Mesendoderm (in vitro differentiated cells): ENCODE measurements at regions not wholly inside any gene's neighbourhood (a gene's known extent, or its start where the extent isn't known, plus 50 kb on each side); places are given as distances from the start of the nearest gene placed in this dataset.

Experiments used
- DNase-seq: peaks from one replicate; pipeline ENCODE4 v3.0.0; 2013
- H2AK5ac ChIP-seq: 2 replicates; pipeline ENCODE4 v1.6.1; 2013; ENCODE audit warnings: low read length, inconsistent platforms
- H2BK120ac ChIP-seq: 2 replicates; pipeline ENCODE4 v1.6.1; 2013; ENCODE audit warnings: low read depth, mild to moderate bottlenecking, low read length, moderate library complexity, mixed read lengths
- H2BK15ac ChIP-seq: replicated peaks from 2 replicates; pipeline ENCODE4 v1.6.1; 2013; ENCODE audit warnings: low read depth, mild to moderate bottlenecking, moderate library complexity
- H2BK5ac ChIP-seq: 2 replicates; pipeline ENCODE4 v1.6.1; 2013; ENCODE audit warnings: low read length, inconsistent platforms
- H3K18ac ChIP-seq: 2 replicates; pipeline ENCODE4 v1.6.1; 2013; ENCODE audit warnings: mild to moderate bottlenecking, low read length, mixed read lengths
- H3K23ac ChIP-seq: one replicate; pipeline ENCODE4 v1.6.1; 2013; ENCODE audit warnings: low read length
- H3K27ac ChIP-seq: 2 replicates; pipeline ENCODE4 v1.5.1; 2013; ENCODE audit warnings: low read depth, mild to moderate bottlenecking, inconsistent platforms, low read length, moderate library complexity
- H3K27me3 ChIP-seq: 2 replicates; pipeline ENCODE4 v1.6.1; 2013; ENCODE audit warnings: low read length, control low read depth, mild to moderate bottlenecking, inconsistent platforms; ENCODE audit not compliant: insufficient read depth, poor library complexity
- H3K36me3 ChIP-seq: 2 replicates; pipeline ENCODE4 v1.6.1; 2013; ENCODE audit warnings: low read length, inconsistent platforms; ENCODE audit not compliant: control insufficient read depth, insufficient read depth
- H3K4ac ChIP-seq: one replicate; pipeline ENCODE4 v1.6.1; 2013; ENCODE audit warnings: low read depth, mild to moderate bottlenecking, low read length, moderate library complexity
- H3K4me1 ChIP-seq: 2 replicates; pipeline ENCODE4 v1.6.1; 2013; ENCODE audit warnings: low read depth, low read length, inconsistent platforms; ENCODE audit not compliant: control insufficient read depth
- H3K4me2 ChIP-seq: 2 replicates; pipeline ENCODE4 v1.6.1; 2013; ENCODE audit warnings: low read length
- H3K4me3 ChIP-seq: 2 replicates; pipeline ENCODE4 v1.5.1; 2013; ENCODE audit warnings: mild to moderate bottlenecking, low read length
- H3K56ac ChIP-seq: one replicate; pipeline ENCODE4 v1.6.1; 2013; ENCODE audit warnings: low read length
- H3K79me1 ChIP-seq: 2 replicates; pipeline ENCODE4 v1.6.1; 2013; ENCODE audit warnings: low read length, inconsistent platforms
- H3K79me2 ChIP-seq: 2 replicates; pipeline ENCODE4 v1.6.1; 2013; ENCODE audit warnings: mild to moderate bottlenecking, low read length; ENCODE audit not compliant: control insufficient read depth, insufficient read depth
- H3K9ac ChIP-seq: 2 replicates; pipeline ENCODE4 v1.6.1; 2013; ENCODE audit warnings: low read length, inconsistent platforms
- H4K5ac ChIP-seq: one replicate; pipeline ENCODE4 v1.6.1; 2013; ENCODE audit warnings: low read length
- H4K8ac ChIP-seq: one replicate; pipeline ENCODE4 v1.6.1; 2013; ENCODE audit warnings: low read depth, mild to moderate bottlenecking, control low read depth, low read length, moderate library complexity
- WGBS: extraction: QIAGEN DNeasy Blood & Tissue Kit; methylation state at CpG from one replicate; pipeline ENCODE4 v1.1.7; 2013; ENCODE audit warnings: low lambda C conversion rate, missing lambda C conversion rate; ENCODE audit not compliant: insufficient coverage; ENCODE audit errors: extremely low coverage; 5-methylcytosine and 5-hydroxymethylcytosine counted together

GRCh38 chr6:150721418-150722266, 122.0 kb downstream of the PLEKHG1 start:
- H3K79me2 ChIP-seq, result no peaks in the 10 kb centered on the region
- no peak for DNase-seq
- no peaks in the 10 kb centered on the region for H3K36me3 ChIP-seq
- no peak overlapping the region for H3K23ac ChIP-seq
- no peak overlapping the region for H4K5ac ChIP-seq
- WGBS, result 100% methylated on average over 3 of the region's 11 CpGs
- H2BK5ac ChIP-seq, result no peak overlapping the region
- H2AK5ac ChIP-seq, result no peak overlapping the region
- H3K4ac ChIP-seq, result no peak overlapping the region
- H2BK15ac ChIP-seq, result no peak overlapping the region
- H3K79me1 ChIP-seq, result no peaks in the 10 kb centered on the region
- H3K18ac ChIP-seq, result no peak overlapping the region
- no peak overlapping the region for H3K56ac ChIP-seq
- no peak overlapping the region for H3K27ac ChIP-seq
- H3K9ac ChIP-seq, result no peak overlapping the region
- H3K4me1 ChIP-seq, result peaks cover 3% of the 10 kb centered on the region
- H3K27me3 ChIP-seq, result no peaks in the 10 kb centered on the region
- no peak overlapping the region for H3K4me3 ChIP-seq
- H3K4me2 ChIP-seq, result no peak overlapping the region
- H4K8ac ChIP-seq, result no peak overlapping the region
- H2BK120ac ChIP-seq, result no peak overlapping the region

GRCh38 chr6:150722614-150723344, 123.1 kb downstream of the PLEKHG1 start:
- H3K4ac ChIP-seq, result no peak overlapping the region
- no peak overlapping the region for H4K5ac ChIP-seq
- no peak overlapping the region for H3K4me3 ChIP-seq
- DNase-seq, result no peak
- H3K4me2 ChIP-seq, result no peak overlapping the region
- no peaks in the 10 kb centered on the region for H3K36me3 ChIP-seq
- H3K9ac ChIP-seq, result no peak overlapping the region
- H3K56ac ChIP-seq, result no peak overlapping the region
- WGBS, result no CpG with 5 or more reads among the region's 9 CpGs
- H2BK120ac ChIP-seq, result no peak overlapping the region
- H3K27ac ChIP-seq, result no peak overlapping the region
- no peak overlapping the region for H2BK15ac ChIP-seq
- H2BK5ac ChIP-seq, result no peak overlapping the region
- no peak overlapping the region for H3K23ac ChIP-seq
- peaks cover 3% of the 10 kb centered on the region for H3K4me1 ChIP-seq
- H3K79me2 ChIP-seq, result no peaks in the 10 kb centered on the region
- H3K18ac ChIP-seq, result no peak overlapping the region
- no peaks in the 10 kb centered on the region for H3K27me3 ChIP-seq
- no peaks in the 10 kb centered on the region for H3K79me1 ChIP-seq
- no peak overlapping the region for H4K8ac ChIP-seq
- H2AK5ac ChIP-seq, result no peak overlapping the region

- no peaks in the 10 kb centered on the region for H3K27me3 ChIP-seq
- no peak overlapping the region for H3K18ac ChIP-seq
- no peak for DNase-seq
- H3K79me1 ChIP-seq, result no peaks in the 10 kb centered on the region
- peaks cover 3% of the 10 kb centered on the region for H3K4me1 ChIP-seq
- no peak overlapping the region for H4K5ac ChIP-seq
- H3K4ac ChIP-seq, result no peak overlapping the region
- H3K23ac ChIP-seq, result no peak overlapping the region
- H3K56ac ChIP-seq, result no peak overlapping the region
- no peak overlapping the region for H2BK5ac ChIP-seq
- no peak overlapping the region for H2BK15ac ChIP-seq
- no peak overlapping the region for H3K9ac ChIP-seq
- H3K79me2 ChIP-seq, result no peaks in the 10 kb centered on the region
- no peaks in the 10 kb centered on the region for H3K36me3 ChIP-seq
- H3K27ac ChIP-seq, result no peak overlapping the region
- H3K4me2 ChIP-seq, result no peak overlapping the region
- H4K8ac ChIP-seq, result no peak overlapping the region
- H2BK120ac ChIP-seq, result no peak overlapping the region
- H2AK5ac ChIP-seq, result no peak overlapping the region
- H3K4me3 ChIP-seq, result no peak overlapping the region
Measured at GRCh38 chr6:150723345-150723658, 123.6 kb downstream of the PLEKHG1 start.

GRCh38 chr6:150723857-150724256, 124.2 kb downstream of the PLEKHG1 start:
- no peak overlapping the region for H2BK5ac ChIP-seq
- peak; percentile 64 for DNase-seq

GRCh38 chr6:150725795-150726194, 126.1 kb downstream of the PLEKHG1 start:
- H2AK5ac ChIP-seq, result no peak overlapping the region
- no peak overlapping the region for H3K4ac ChIP-seq
- H3K9ac ChIP-seq, result no peak overlapping the region
- H3K4me1 ChIP-seq, result peaks cover under 1% of the 10 kb centered on the region
- H3K4me3 ChIP-seq, result no peak overlapping the region
- H2BK120ac ChIP-seq, result no peak overlapping the region
- H3K79me1 ChIP-seq, result no peaks in the 10 kb centered on the region
- H2BK15ac ChIP-seq, result no peak overlapping the region
- H4K5ac ChIP-seq, result no peak overlapping the region
- H3K27ac ChIP-seq, result no peak overlapping the region
- no peak overlapping the region for H2BK5ac ChIP-seq
- no peaks in the 10 kb centered on the region for H3K36me3 ChIP-seq
- H3K18ac ChIP-seq, result no peak overlapping the region
- WGBS, result no CpG with 5 or more reads among the region's 1 CpG
- no peaks in the 10 kb centered on the region for H3K79me2 ChIP-seq
- no peak overlapping the region for H3K56ac ChIP-seq
- H3K23ac ChIP-seq, result no peak overlapping the region
- H4K8ac ChIP-seq, result no peak overlapping the region
- no peaks in the 10 kb centered on the region for H3K27me3 ChIP-seq
- H3K4me2 ChIP-seq, result no peak overlapping the region
- DNase-seq, result no peak

More at GRCh38 chr6:150723857-150724256, 124.2 kb downstream of the PLEKHG1 start:
- Histone ChIP-seq H3K27me3 (no peaks in the 10 kb centered on the region), H3K4ac (no peak overlapping the region), H4K8ac (no peak overlapping the region), H3K9ac (no peak overlapping the region), H3K79me1 (no peaks in the 10 kb centered on the region), H3K18ac (no peak overlapping the region), H3K4me1 (peaks cover 3% of the 10 kb centered on the region), H4K5ac (no peak overlapping the region), H2BK120ac (no peak overlapping the region), H3K36me3 (no peaks in the 10 kb centered on the region), H2BK15ac (no peak overlapping the region), H3K4me3 (no peak overlapping the region), H3K23ac (no peak overlapping the region), H3K4me2 (no peak overlapping the region), H2AK5ac (no peak overlapping the region), H3K56ac (no peak overlapping the region), H3K79me2 (no peaks in the 10 kb centered on the region), H3K27ac (no peak overlapping the region)
- no CpG with 5 or more reads among the region's 2 CpGs for WGBS
